Neuronal stem cell (in vitro differentiated cells): ENCODE measurements at regions not wholly inside any gene's neighbourhood (a gene's known extent, or its start where the extent isn't known, plus 50 kb on each side); places are given as distances from the start of the nearest gene placed in this dataset.
A peak's percentile ranks its signal among the peaks of the same experiment; 100 is the strongest.

Experiments used
- DNase-seq: peaks from one replicate; pipeline ENCODE4 v3.0.0-alpha.2; 2013; ENCODE audit warnings: low spot score
- H2AFZ ChIP-seq: one replicate; pipeline ENCODE4 v1.6.1; 2013; ENCODE audit warnings: mild to moderate bottlenecking, low read length, inconsistent platforms
- H2AK5ac ChIP-seq: 2 replicates; pipeline ENCODE4 v1.6.1; 2013; ENCODE audit warnings: low read depth, mild to moderate bottlenecking, inconsistent platforms, low read length, moderate library complexity, mixed read lengths
- H2BK120ac ChIP-seq: 2 replicates; pipeline ENCODE4 v1.6.1; 2013; ENCODE audit warnings: low read depth, mild to moderate bottlenecking, inconsistent platforms, low read length, moderate library complexity, mixed read lengths
- H2BK12ac ChIP-seq: one replicate; pipeline ENCODE4 v1.6.1; 2013; ENCODE audit warnings: low read length, inconsistent platforms
- H2BK15ac ChIP-seq: 2 replicates; pipeline ENCODE4 v1.6.1; 2013; ENCODE audit warnings: mild to moderate bottlenecking, low read length, inconsistent platforms, mixed read lengths
- H2BK5ac ChIP-seq: one replicate; pipeline ENCODE4 v1.6.1; 2013; ENCODE audit warnings: inconsistent platforms, mild to moderate bottlenecking, low read length, moderate library complexity
- H3K14ac ChIP-seq: one replicate; pipeline ENCODE4 v1.6.1; 2013; ENCODE audit warnings: low read length, inconsistent platforms
- H3K18ac ChIP-seq: 2 replicates; pipeline ENCODE4 v1.6.1; 2013; ENCODE audit warnings: low read length, inconsistent platforms
- H3K23ac ChIP-seq: 2 replicates; pipeline ENCODE4 v1.6.1; 2013; ENCODE audit warnings: low read depth, mild to moderate bottlenecking, mixed read lengths, low read length, inconsistent platforms; ENCODE audit not compliant: poor library complexity
- H3K27ac ChIP-seq: replicated peaks from 3 replicates; pipeline ENCODE4 v1.5.1; 2013; ENCODE audit warnings: low read length, inconsistent platforms
- H3K27me3 ChIP-seq, 3 experiments: 2 replicates each; pipeline ENCODE4 v1.6.1; 2013; ENCODE audit warnings: low read length in 3 of 3, mild to moderate bottlenecking in 2 of 3, inconsistent platforms in 1 of 3, low read depth in 1 of 3, mixed read lengths in 1 of 3, moderate library complexity in 1 of 3; ENCODE audit not compliant: control insufficient read depth in 3 of 3, insufficient read depth in 3 of 3
- H3K36me3 ChIP-seq, 2 donors: replicated peaks in 1 of 2; 2 replicates each; pipeline ENCODE4 v1.6.1; 2013; ENCODE audit warnings: low read length in 2 of 2; ENCODE audit not compliant: control insufficient read depth in 2 of 2, insufficient read depth in 2 of 2
- H3K4ac ChIP-seq: 2 replicates; pipeline ENCODE4 v1.6.1; 2013; ENCODE audit warnings: inconsistent platforms, mild to moderate bottlenecking, low read length, moderate library complexity
- H3K4me1 ChIP-seq, 2 donors: 1 replicate in 1 of 2; 2 replicates in 1 of 2; pipeline ENCODE4 v1.6.1; 2013; ENCODE audit warnings: low read length in 2 of 2, low read depth in 1 of 2; ENCODE audit not compliant: control insufficient read depth in 2 of 2, insufficient read depth in 1 of 2
- H3K4me2 ChIP-seq: one replicate; pipeline ENCODE4 v1.6.1; 2013; ENCODE audit warnings: mild to moderate bottlenecking, low read length, inconsistent platforms; ENCODE audit not compliant: insufficient read depth, poor library complexity, severe bottlenecking
- H3K4me3 ChIP-seq, 2 donors: 2 replicates each; pipeline ENCODE4 v1.5.1; 2013; ENCODE audit warnings: low read length in 2 of 2, mild to moderate bottlenecking in 2 of 2, inconsistent platforms in 1 of 2, moderate library complexity in 1 of 2
- H3K79me1 ChIP-seq: one replicate; pipeline ENCODE4 v1.6.1; 2013; ENCODE audit warnings: low read depth, mild to moderate bottlenecking, inconsistent platforms, low read length, moderate library complexity
- H3K9ac ChIP-seq: one replicate; pipeline ENCODE4 v1.6.1; 2013; ENCODE audit warnings: mild to moderate bottlenecking, low read depth, low read length, inconsistent platforms; ENCODE audit not compliant: poor library complexity
- H3K9me3 ChIP-seq, 2 donors: replicated peaks in 1 of 2; 2 replicates each; pipeline versions ENCODE3 to v1.6.1; 2013; ENCODE audit warnings: low read length in 2 of 2, mild to moderate bottlenecking in 2 of 2, inconsistent platforms in 1 of 2, low read depth in 1 of 2, mixed read lengths in 1 of 2, moderate library complexity in 1 of 2; ENCODE audit not compliant: control insufficient read depth in 2 of 2, insufficient read depth in 1 of 2
- H4K8ac ChIP-seq: one replicate; pipeline ENCODE4 v1.6.1; 2013; ENCODE audit warnings: low read depth, mild to moderate bottlenecking, inconsistent platforms, low read length, moderate library complexity
- H4K91ac ChIP-seq: one replicate; pipeline ENCODE4 v1.6.1; 2013; ENCODE audit warnings: low read length, low read depth, mild to moderate bottlenecking, inconsistent platforms; ENCODE audit not compliant: poor library complexity
- WGBS, 2 donors: extraction: QIAGEN DNeasy Blood & Tissue Kit; methylation state at CpG; one replicate each; pipeline ENCODE4 v1.1.7; 2013; ENCODE audit warnings: missing lambda C conversion rate in 2 of 2, mixed read lengths in 1 of 2; ENCODE audit not compliant: insufficient read length in 2 of 2, insufficient replicate concordance in 1 of 2; ENCODE audit errors: extremely low coverage in 2 of 2; 5-methylcytosine and 5-hydroxymethylcytosine counted together

- Histone ChIP-seq H3K27me3 (peaks cover 0 to 10% (median 1%) of the 10 kb centered on the region in 3 experiments), H2BK15ac (no peak overlapping the region), H3K27ac (no peak overlapping the region), H2BK5ac (no peak overlapping the region), H3K9me3 (peaks cover 0 to 2% of the 10 kb centered on the region in 2 donors), H4K8ac (no peak overlapping the region), H3K36me3 (no peaks in the 10 kb centered on the region), H3K79me1 (no peaks in the 10 kb centered on the region), H2BK120ac (no peak overlapping the region), H3K4ac (no peak overlapping the region), H2AK5ac (no peak overlapping the region), H3K4me3 (no peak overlapping the region), H3K4me1 (peaks cover 0 to 2% of the 10 kb centered on the region in 2 donors), H2BK12ac (no peak overlapping the region), H3K18ac (no peak overlapping the region), H3K14ac (no peak overlapping the region), H2AFZ (no peak overlapping the region), H3K4me2 (no peak overlapping the region), H3K23ac (no peak overlapping the region), H3K9ac (no peak overlapping the region), H4K91ac (no peak overlapping the region)
- WGBS, 2 donors, result no CpG with 5 or more reads among the region's 2 CpGs
- DNase-seq, result no peak
These were observed 296.3 kb downstream of the PREX1 start for GRCh38 chr20:48531505-48531904.

GRCh38 chr20:48530957-48531356 lies 296.8 kb downstream of the PREX1 start:
- no CpG with 5 or more reads among the region's 5 CpGs for WGBS, 2 donors

GRCh38 chr20:48528346-48528745 lies 299.5 kb downstream of the PREX1 start:
- H2BK5ac ChIP-seq, result no peak overlapping the region
- no peak overlapping the region for H3K4me2 ChIP-seq
- no peak overlapping the region for H3K23ac ChIP-seq
- WGBS, 2 donors, result no CpG with 5 or more reads among the region's 7 CpGs
- H3K4me3 ChIP-seq, result no peak overlapping the region
- no peak overlapping the region for H3K27ac ChIP-seq
- H3K36me3 ChIP-seq, result no peaks in the 10 kb centered on the region
- no peak overlapping the region for H2AK5ac ChIP-seq
- H3K9ac ChIP-seq, result peak overlapping the region; percentile 1
- no peak for DNase-seq
- H3K4ac ChIP-seq, result no peak overlapping the region
- no peak overlapping the region for H2BK120ac ChIP-seq
- H3K9me3 ChIP-seq, result no peaks in the 10 kb centered on the region
- no peak overlapping the region for H4K91ac ChIP-seq
- H2AFZ ChIP-seq, result no peak overlapping the region
- no peak overlapping the region for H3K14ac ChIP-seq
- H4K8ac ChIP-seq, result no peak overlapping the region
- H3K27me3 ChIP-seq, result peaks cover 0 to 10% (median 0%) of the 10 kb centered on the region in 3 experiments
- peak overlapping the region; percentile 4 for H2BK15ac ChIP-seq
- no peaks in the 10 kb centered on the region for H3K79me1 ChIP-seq
- no peak overlapping the region for H3K18ac ChIP-seq
- peaks cover 0 to 2% of the 10 kb centered on the region in 2 donors for H3K4me1 ChIP-seq
- H2BK12ac ChIP-seq, result no peak overlapping the region

More at GRCh38 chr20:48530957-48531356, 296.8 kb downstream of the PREX1 start:
- Histone ChIP-seq H3K27me3 (peaks cover 0 to 10% (median 1%) of the 10 kb centered on the region in 3 experiments), H4K91ac (no peak overlapping the region), H3K4ac (no peak overlapping the region), H3K79me1 (no peaks in the 10 kb centered on the region), H2BK15ac (no peak overlapping the region), H4K8ac (no peak overlapping the region), H2BK120ac (no peak overlapping the region), H3K4me3 (no peak overlapping the region), H3K4me1 (peaks cover 0 to 2% of the 10 kb centered on the region in 2 donors), H2BK5ac (no peak overlapping the region), H3K14ac (peak overlapping the region; percentile 38), H3K9me3 (peaks cover 0 to 2% of the 10 kb centered on the region in 2 donors), H3K4me2 (no peak overlapping the region), H3K23ac (no peak overlapping the region), H3K36me3 (no peaks in the 10 kb centered on the region), H2BK12ac (no peak overlapping the region), H3K9ac (no peak overlapping the region), H2AFZ (no peak overlapping the region), H3K27ac (no peak overlapping the region), H2AK5ac (peak overlapping the region; percentile 19), H3K18ac (no peak overlapping the region)
- DNase-seq, result no peak

- Histone ChIP-seq H3K4me1 (peaks cover 0 to 2% of the 10 kb centered on the region in 2 donors), H3K4me3 (no peak overlapping the region), H3K18ac (peak overlapping the region; percentile 41), H2BK12ac (no peak overlapping the region), H2AFZ (no peak overlapping the region), H3K27me3 (peaks cover 0 to 10% (median 0%) of the 10 kb centered on the region in 3 experiments), H2BK5ac (peak overlapping the region; percentile 83), H3K4me2 (no peak overlapping the region), H3K9ac (no peak overlapping the region), H2AK5ac (peak overlapping the region; percentile 29), H3K27ac (no peak overlapping the region), H3K14ac (no peak overlapping the region), H4K91ac (no peak overlapping the region), H2BK120ac (no peak overlapping the region), H2BK15ac (peak overlapping the region; percentile 4), H3K9me3 (no peaks in the 10 kb centered on the region), H3K23ac (no peak overlapping the region), H3K36me3 (no peaks in the 10 kb centered on the region), H4K8ac (no peak overlapping the region), H3K79me1 (no peaks in the 10 kb centered on the region), H3K4ac (no peak overlapping the region)
- no peak for DNase-seq
- no CpG with 5 or more reads among the region's 11 CpGs for WGBS, 2 donors
These were observed 300.0 kb downstream of the PREX1 start for GRCh38 chr20:48527771-48528170.
